PFSK-1 (cell line): ENCODE measurements at regions not wholly inside any gene's neighbourhood (a gene's known extent, or its start where the extent isn't known, plus 50 kb on each side); places are given as distances from the start of the nearest gene placed in this dataset.

Source experiments
- FOXP2 ChIP-seq: optimal IDR thresholded peaks from 2 replicates; pipeline ENCODE3; 2011; ENCODE audit warnings: borderline replicate concordance, control low read depth, inconsistent platforms; ENCODE audit not compliant: insufficient read depth; ENCODE audit errors: extremely low read length, extremely low read depth
- POLR2AphosphoS5 ChIP-seq: IDR thresholded peaks from 2 replicates; pipeline ENCODE4 v1.6.1; 2012; ENCODE audit warnings: low read depth, mild to moderate bottlenecking, control low read depth, low read length, moderate library complexity
- REST ChIP-seq, 2 experiments: IDR thresholded peaks; 2 replicates each; pipeline versions ENCODE4 v1.6.1 to v1.8.0; 2011 to 2012; ENCODE audit warnings: low read depth in 2 of 2, low read length in 2 of 2, control low read depth in 1 of 2, inconsistent platforms in 1 of 2, mild to moderate bottlenecking in 1 of 2, moderate library complexity in 1 of 2; ENCODE audit not compliant: insufficient read depth in 1 of 2
- SIN3A ChIP-seq: IDR thresholded peaks from 2 replicates; pipeline ENCODE4 v1.6.1; 2012; ENCODE audit warnings: mild to moderate bottlenecking, low read length, moderate library complexity, borderline replicate concordance; ENCODE audit not compliant: insufficient read depth
- TAF1 ChIP-seq: IDR thresholded peaks from 2 replicates; pipeline ENCODE4 v1.6.1; 2012; ENCODE audit warnings: low read length, control low read depth, borderline replicate concordance; ENCODE audit not compliant: insufficient read depth

GRCh38 chr7:153081496-153081895 lies 321.9 kb downstream of the ACTR3B start:
- TF ChIP-seq SIN3A = no peak
- no peak for TF ChIP-seq FOXP2
- TF ChIP-seq REST (IDR thresholded peaks at IDR 0.05; ENCODE audit: insufficient read depth in 1 of 2, low read depth in 2 of 2, low read length in 2 of 2) = no peak
- no peak for TF ChIP-seq TAF1
- no peak for TF ChIP-seq POLR2AphosphoS5

GRCh38 chr7:153084278-153084677 lies 324.7 kb downstream of the ACTR3B start:
- no peak for TF ChIP-seq SIN3A
- no peak for TF ChIP-seq FOXP2

GRCh38 chr7:153087498-153087897 lies 327.9 kb downstream of the ACTR3B start:
- no peak for TF ChIP-seq SIN3A
- TF ChIP-seq TAF1 = no peak
- TF ChIP-seq FOXP2 = no peak
- TF ChIP-seq REST (IDR thresholded peaks at IDR 0.05; ENCODE audit: insufficient read depth in 1 of 2, low read depth in 2 of 2, low read length in 2 of 2) = no peak

- TF ChIP-seq FOXP2 = no peak
- TF ChIP-seq POLR2AphosphoS5 = no peak
- TF ChIP-seq SIN3A = no peak
- no peak for TF ChIP-seq REST (IDR thresholded peaks at IDR 0.05; ENCODE audit: insufficient read depth in 1 of 2, low read depth in 2 of 2, low read length in 2 of 2)
- TF ChIP-seq TAF1 = no peak
These were observed 329.0 kb downstream of the ACTR3B start for GRCh38 chr7:153088601-153089000.

GRCh38 chr7:153090209-153090608 lies 330.7 kb downstream of the ACTR3B start:
- TF ChIP-seq FOXP2 (no peak), REST (IDR thresholded peaks at IDR 0.05; ENCODE audit: insufficient read depth in 1 of 2, low read depth in 2 of 2, low read length in 2 of 2) (no peak), TAF1 (no peak), POLR2AphosphoS5 (no peak), SIN3A (no peak)
